Activated CD4-positive, alpha-beta T cell treated with anti-CD3 and anti-CD28 coated beads, Interleukin-2, amount 50 U/mL, for 24 hours (primary cell): ENCODE measurements at regions not wholly inside any gene's neighbourhood (a gene's known extent, or its start where the extent isn't known, plus 50 kb on each side); places are given as distances from the start of the nearest gene placed in this dataset.

Experiments used
- DNase-seq, 2 donors: peaks; one replicate each; pipeline ENCODE4 v3.0.0-alpha.2; 2020; ENCODE audit warnings: low read depth in 1 of 2, low spot score in 1 of 2

GRCh38 chr15:31151301-31152233 lies 50.0 kb upstream of the TRPM1 start:
- DNase-seq, result no peak

GRCh38 chr15:31153531-31153930 lies 52.0 kb upstream of the TRPM1 start:
- no peak for DNase-seq

GRCh38 chr15:31155151-31155550 lies 53.6 kb upstream of the TRPM1 start:
- DNase-seq, result no peak

DNA sequence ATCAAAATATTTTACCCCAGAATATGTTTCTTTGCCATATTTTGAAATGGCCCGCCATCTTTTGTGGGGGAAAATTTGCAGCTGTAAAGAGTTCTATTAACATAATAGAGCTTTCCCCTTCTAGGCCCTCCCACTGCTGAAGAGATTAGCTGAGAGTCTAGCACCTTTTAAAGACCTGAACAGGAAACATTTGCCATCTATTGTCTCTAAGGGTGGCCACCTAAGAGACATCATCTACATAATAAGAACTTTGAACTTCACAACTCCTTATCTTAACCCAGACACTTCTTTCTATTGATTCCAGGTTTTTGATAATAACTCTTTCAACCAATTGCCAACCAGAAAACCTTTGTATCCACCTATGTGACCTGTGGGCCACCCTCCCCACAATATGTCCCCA lies 54.7 kb upstream of the TRPM1 start:
- DNase-seq, result no peak

DNA sequence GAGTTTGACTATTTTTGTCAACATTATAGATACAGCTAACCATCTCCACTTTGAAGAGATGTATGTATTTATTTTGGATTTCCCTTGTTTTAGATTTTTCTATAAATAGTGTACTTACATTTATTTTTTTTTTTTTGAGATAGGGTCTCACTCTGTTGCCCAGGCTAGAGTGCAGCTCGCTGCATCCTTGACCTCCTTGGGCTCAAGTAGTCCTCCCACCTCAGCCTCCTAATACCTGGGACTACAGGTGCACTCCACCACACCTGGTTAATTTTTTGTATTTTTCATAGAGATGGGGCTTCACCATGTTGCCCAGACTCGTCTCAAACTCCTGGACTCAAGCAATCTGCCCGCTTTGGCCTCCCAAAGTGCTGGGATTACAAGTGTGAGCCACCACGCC lies 55.3 kb upstream of the TRPM1 start:
- no peak for DNase-seq

- DNase-seq, result no peak
These were observed 56.1 kb upstream of the TRPM1 start for GRCh38 chr15:31157644-31158069.

DNA sequence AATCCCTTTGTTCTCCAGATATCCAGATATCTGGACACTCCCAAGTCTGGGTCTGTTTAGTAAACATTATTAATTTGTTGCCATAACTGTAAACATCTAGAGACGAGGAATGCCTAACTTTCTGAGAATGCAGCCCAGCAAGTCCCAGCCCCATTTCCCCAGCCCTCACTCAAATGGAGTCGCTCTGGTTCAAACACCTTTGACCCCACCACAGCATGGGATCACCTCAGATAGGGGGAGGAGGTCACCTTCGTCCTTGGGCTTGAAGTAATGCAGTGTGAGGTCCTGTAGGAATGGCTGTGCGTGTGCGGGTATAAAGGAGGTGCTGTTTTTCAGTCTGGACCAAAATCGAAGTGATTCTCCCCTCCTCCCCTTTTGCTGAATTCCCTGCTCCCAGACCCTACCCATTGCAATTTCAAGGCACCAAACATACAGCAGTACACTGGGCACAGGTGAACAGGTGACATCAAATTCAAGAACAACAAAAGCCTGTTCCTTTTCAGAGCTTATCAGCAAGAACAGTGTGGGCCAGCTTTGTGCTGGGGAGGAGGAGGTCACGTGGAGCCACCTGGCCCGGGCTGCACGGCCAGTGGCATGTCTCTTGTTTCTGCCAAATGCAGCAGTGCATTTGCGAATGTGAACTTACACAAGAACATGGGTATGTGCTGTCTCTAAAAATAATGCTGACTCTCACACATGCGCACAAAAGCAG lies 57.5 kb upstream of the TRPM1 start:
- DNase-seq, result no peak

DNA sequence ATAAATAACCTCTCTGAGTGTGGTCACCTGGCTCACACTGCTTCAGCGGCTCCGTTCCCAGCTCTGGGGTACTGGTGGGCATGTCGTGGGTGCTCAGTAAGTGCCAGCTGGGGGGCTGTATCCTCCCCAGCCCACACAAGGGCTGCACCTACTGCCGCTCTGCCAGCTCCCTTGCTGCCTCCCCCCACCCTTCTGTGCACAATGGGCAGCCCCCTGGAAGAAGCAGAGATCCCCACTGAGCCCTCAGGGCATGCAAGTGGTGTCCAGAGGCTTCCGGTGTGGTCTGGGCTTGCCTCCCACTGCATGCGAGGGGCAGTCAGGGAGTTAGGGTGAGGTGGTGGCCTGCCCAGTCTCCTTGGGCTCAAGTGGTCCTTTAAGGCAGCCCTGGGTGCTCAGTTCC lies 58.3 kb upstream of the TRPM1 start:
- DNase-seq, result no peak

DNA sequence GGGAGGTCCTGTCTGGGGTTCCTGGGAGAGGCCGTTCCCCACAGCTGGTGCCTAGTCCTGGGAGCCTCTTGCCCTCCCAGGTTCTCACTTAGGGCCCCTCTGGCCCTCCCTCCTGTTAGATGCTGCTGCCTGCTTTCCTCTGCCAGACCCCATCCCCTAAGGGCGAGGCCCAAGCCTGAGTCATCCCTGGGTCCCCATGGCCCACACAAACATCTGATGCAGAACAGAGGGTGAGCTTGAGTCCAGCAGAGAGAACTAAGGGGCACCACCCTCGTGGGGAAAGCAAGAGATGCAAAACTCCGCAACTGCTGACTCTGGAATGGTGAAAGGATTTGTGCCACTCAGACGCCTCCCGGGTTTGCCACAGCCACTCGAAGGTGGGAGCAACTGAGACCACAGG lies 58.8 kb upstream of the TRPM1 start:
- no peak for DNase-seq

- no peak for DNase-seq
These were observed 59.4 kb upstream of the TRPM1 start for GRCh38 chr15:31160740-31161495.

DNA sequence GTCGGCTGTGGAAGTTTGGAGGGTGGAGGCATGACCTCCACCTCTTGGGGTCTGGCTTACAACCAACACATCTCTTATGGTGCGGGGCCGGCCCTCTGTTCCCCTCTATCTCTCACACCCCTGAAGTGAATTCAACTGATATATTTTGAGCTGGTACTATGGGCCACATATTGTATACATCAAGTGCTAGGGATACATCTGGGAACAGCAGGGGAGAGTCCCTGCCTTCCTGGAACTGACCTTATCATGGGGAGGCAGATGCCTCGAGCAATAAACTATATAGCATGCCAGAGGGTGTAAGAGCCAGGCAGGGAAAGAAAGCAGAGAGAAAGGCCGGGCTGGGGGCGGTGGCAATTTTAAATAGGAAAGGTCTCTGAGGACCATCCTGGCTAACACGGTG lies 60.4 kb upstream of the TRPM1 start:
- DNase-seq, result no peak

GRCh38 chr15:31162721-31163510 lies 61.4 kb upstream of the TRPM1 start:
- no peak for DNase-seq

DNA sequence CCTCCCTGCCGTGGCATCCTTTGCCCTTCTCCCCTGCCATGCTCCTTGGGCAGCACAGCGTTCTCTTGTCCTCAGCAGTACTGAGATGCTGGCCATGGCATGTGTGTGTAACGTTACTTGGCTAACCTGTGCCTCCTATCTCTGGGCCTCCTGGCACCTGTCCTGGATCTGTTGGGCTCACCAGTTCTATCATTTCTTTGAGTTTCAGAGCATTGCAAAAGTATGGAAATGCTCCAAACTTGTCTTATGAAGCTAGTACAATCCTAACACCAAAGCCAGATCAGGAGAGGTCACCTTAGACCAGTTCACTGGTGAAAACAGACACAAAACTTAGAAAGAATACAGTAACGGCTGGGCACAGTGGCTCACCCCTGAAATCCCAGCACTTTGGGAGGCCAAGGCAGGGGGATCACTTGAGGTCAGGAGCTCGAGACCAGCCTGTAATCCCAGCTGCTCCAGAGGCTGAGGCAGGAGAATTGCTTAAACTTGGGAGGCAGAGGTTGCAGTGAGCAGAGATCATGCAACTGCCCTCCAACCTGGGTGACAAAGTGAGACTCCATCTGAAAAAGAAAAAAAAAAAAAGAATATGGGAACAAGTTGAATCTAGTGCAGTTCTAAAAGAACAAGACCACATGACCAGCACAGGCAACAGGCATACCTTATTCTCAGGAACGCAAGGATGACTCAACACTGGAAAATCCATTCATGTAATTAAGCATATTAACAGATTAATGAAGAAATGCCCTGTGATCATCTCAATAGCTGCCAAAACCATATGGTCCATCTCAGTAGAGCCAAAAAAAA lies 62.4 kb upstream of the TRPM1 start:
- no peak for DNase-seq

- no peak for DNase-seq
These were observed 63.0 kb upstream of the TRPM1 start for GRCh38 chr15:31164573-31164912.

- DNase-seq, result no peak
These were observed 68.0 kb upstream of the TRPM1 start for GRCh38 chr15:31169558-31169957.

DNA sequence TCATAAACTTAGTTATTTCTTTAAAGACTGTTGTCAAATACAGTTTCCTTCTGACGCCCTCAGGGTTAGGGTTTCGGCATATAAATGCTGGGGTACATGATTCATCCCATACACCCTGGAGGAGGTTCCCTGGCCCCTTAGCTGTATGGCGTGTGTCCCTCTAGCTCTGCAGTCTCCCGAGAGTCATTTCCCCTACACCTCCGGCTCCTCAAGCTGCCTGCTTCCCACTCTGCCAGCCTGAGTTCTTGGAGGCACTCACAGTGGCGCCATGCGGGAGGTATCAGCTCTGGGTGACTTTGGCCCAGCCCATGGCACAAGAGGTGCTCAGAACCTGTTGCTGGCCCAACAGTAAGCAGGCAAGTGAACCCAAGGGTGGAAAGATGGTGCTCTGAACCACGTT lies 70.2 kb upstream of the TRPM1 start:
- no peak for DNase-seq

DNA sequence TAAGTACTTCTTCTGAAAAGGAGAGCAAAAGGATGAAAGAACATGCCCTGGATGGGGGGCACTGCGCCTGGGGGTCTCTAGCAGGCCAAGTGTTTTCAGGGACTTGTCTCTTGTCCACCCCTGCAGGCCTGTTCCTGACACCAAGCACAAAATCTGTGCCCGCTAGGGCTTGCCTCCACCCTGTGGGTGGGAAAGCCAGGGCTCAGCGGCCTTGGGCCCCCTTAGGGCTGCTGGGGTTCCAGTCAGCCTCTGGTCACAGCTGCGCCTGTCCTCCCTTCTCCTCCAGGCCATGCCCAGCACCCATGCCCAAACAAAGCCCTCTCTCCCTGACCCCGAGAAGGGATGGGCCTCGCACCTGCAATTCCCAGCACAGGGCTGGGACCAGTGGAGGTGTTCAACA lies 71.1 kb upstream of the TRPM1 start:
- no peak for DNase-seq

DNA sequence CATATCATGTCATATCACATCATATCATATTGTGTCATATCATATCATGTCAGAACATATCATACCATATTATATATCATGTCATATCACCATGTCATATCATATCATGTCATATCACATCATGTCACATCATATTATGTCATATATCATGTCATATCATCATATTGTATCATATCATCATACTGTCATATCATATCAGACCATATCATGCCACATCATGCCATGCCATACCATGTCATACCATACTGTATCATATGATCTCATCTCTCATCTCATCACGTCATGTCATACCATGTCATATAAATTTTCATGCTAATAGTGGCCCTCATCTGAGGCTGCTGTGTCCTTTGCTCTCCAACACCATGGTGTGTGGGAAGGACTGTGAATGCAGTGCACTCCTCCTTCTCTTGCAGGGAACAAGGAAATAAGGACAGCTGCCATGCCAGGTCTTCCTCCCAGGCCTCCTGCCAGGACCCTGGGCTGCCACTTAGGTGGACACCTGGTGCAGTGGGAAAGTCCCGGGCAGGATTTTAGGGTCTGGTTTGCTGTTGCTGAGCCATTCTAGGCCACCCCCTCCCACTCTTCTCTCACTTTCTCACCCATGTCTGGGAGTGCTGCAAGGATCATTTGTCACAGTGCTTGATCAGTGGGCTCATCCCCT lies 72.4 kb upstream of the TRPM1 start:
- no peak for DNase-seq

DNA sequence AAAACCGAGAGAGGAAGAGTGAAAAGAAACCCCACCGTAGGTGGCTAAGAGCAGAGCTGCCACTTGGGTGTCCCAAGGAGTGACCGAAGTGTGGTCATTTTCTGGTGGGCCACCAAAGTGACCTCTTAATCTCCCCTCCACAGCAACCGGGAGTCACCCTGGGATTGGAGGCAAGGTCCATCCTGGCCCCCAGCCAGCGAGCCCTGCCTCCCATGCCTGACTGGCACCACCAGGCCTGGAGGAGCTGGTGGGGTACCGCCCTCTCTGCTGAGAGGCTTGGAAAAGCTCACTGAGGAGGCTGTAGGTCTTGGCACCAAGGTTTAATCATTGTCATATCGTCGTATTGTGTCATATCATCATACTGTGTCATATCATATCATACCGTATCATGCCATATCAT lies 74.0 kb upstream of the TRPM1 start:
- DNase-seq, result no peak

DNA sequence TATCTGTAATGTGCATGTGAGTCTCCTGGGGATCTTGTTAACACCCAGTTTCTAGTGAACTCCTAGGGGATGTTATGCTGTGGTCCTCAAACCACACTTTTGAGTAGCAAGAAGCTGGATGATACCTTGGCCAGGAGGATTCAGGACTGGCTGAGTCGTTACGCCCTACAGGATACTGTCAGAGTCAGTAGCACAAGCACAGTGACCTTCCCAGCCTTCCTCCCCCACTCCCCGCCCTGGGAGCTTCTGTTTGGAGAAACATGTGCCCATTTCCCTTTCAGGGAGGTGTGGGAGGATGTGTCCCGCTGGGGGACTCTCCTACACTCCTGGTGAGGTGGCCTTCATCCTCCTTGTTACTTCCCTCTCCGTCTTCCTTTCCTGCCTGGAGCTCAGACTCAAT lies 76.4 kb upstream of the TRPM1 start:
- no peak for DNase-seq
